ENCODE measurements at regions not wholly inside any gene's neighbourhood (a gene's known extent, or its start where the extent isn't known, plus 50 kb on each side); places are given as distances from the start of the nearest gene placed in this dataset.

GRCh38 chr5:163718272-163718671, 212.9 kb downstream of the MAT2B start:
- Histone ChIP-seq H3K27ac (ENCODE audit: low read length in 2 of 2) (no peak overlapping the region), H2AFZ (ENCODE audit: insufficient read depth, low read depth, low read length, poor library complexity, severe bottlenecking) (no peak overlapping the region), H3K79me2 (ENCODE audit: control insufficient read depth, insufficient read depth, low read length) (no peaks in the 10 kb centered on the region), H3K9me3 (ENCODE audit: control extremely low read depth in 1 of 3, control insufficient read depth in 2 of 3, insufficient read depth in 1 of 3, low read length in 2 of 3) (no peaks in the 10 kb centered on the region), H3K4me3 (ENCODE audit: control extremely low read depth in 1 of 5, extremely low read depth in 1 of 5, insufficient read depth in 1 of 5, low read depth in 2 of 5, low read length in 4 of 5) (no peak overlapping the region), H3K27me3 (replicated peaks in 1 of 4; ENCODE audit: control extremely low read depth in 1 of 4, control insufficient read depth in 3 of 4, insufficient read depth in 4 of 4, low read length in 3 of 4) (no peaks in the 10 kb centered on the region), H4K20me1 (ENCODE audit: control insufficient read depth, insufficient read depth, low read length, poor library complexity, severe bottlenecking) (no peaks in the 10 kb centered on the region), H3K4me1 (ENCODE audit: control insufficient read depth in 2 of 2, insufficient read depth in 2 of 2, low read length in 2 of 2) (no peaks in the 10 kb centered on the region), H3K9ac (ENCODE audit: low read length) (no peak overlapping the region), H3K36me3 (replicated peaks in 1 of 2; ENCODE audit: control extremely low read depth in 1 of 2, control insufficient read depth in 1 of 2, extremely low read depth in 1 of 2, insufficient read depth in 2 of 2, low read length in 1 of 2) (no peaks in the 10 kb centered on the region), H3K4me2 (replicated peaks; ENCODE audit: low read depth, low read length, poor library complexity, severe bottlenecking) (no peak overlapping the region)
- H3K27ac Mint-ChIP-seq, result no peak overlapping the region
- CTCF ChIA-PET, result no interaction called here
- POLR2A ChIA-PET, result no interaction called here
- no peaks in the 10 kb centered on the region for H3K9me3 Mint-ChIP-seq (ENCODE audit: insufficient read depth)
- H3K4me1 Mint-ChIP-seq, result no peaks in the 10 kb centered on the region
- H3K27me3 Mint-ChIP-seq, result peaks cover 6% of the 10 kb centered on the region
- no peak overlapping the region for H3K4me3 Mint-ChIP-seq
- WGBS (ENCODE audit: insufficient coverage), result 66% methylated on average over 5 of the region's 5 CpGs
- intact Hi-C loops (cut with micrococcal nuclease), result no loop called here
- ATAC-seq (ENCODE audit: low read depth), result no peak
- TF ChIP-seq, protein P1, sequence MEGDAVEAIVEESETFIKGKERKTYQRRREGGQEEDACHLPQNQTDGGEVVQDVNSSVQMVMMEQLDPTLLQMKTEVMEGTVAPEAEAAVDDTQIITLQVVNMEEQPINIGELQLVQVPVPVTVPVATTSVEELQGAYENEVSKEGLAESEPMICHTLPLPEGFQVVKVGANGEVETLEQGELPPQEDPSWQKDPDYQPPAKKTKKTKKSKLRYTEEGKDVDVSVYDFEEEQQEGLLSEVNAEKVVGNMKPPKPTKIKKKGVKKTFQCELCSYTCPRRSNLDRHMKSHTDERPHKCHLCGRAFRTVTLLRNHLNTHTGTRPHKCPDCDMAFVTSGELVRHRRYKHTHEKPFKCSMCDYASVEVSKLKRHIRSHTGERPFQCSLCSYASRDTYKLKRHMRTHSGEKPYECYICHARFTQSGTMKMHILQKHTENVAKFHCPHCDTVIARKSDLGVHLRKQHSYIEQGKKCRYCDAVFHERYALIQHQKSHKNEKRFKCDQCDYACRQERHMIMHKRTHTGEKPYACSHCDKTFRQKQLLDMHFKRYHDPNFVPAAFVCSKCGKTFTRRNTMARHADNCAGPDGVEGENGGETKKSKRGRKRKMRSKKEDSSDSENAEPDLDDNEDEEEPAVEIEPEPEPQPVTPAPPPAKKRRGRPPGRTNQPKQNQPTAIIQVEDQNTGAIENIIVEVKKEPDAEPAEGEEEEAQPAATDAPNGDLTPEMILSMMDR (IDR thresholded peaks at IDR 0.05), result no peak
- no peak for TF ChIP-seq EZH2 (IDR thresholded peaks at IDR 0.05; ENCODE audit: borderline replicate concordance, insufficient read depth, low read depth, low read length, poor library complexity, severe bottlenecking)
- DNase-seq, result no peak

DNA sequence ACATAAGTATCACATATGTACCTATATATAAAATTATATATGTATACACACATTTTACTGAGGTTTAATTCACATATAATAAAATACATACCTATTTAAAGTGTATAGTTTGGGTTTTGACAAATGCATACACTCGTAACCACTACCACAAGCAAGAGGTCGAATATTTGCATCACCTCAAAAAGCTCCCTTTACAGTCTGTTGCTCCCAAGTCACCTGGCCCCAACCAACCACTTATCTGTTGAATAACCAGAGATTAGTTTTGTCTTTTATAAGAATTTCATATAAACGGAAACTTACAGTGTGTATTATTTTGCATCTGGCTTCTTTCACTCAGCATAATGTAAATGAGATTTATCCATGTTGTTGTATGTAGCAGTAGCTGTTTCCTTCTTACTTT, 218.9 kb downstream of the MAT2B start:
- Histone ChIP-seq H3K27ac (ENCODE audit: low read length in 2 of 2) (no peak overlapping the region), H4K20me1 (ENCODE audit: control insufficient read depth, insufficient read depth, low read length, poor library complexity, severe bottlenecking) (no peaks in the 10 kb centered on the region), H3K4me3 (ENCODE audit: control extremely low read depth in 1 of 5, extremely low read depth in 1 of 5, insufficient read depth in 1 of 5, low read depth in 2 of 5, low read length in 4 of 5) (peak overlapping the region in 1 of 5 experiments; percentile 12), H2AFZ (ENCODE audit: insufficient read depth, low read depth, low read length, poor library complexity, severe bottlenecking) (peak overlapping the region; percentile 43), H3K9me3 (ENCODE audit: control extremely low read depth in 1 of 3, control insufficient read depth in 2 of 3, insufficient read depth in 1 of 3, low read length in 2 of 3) (no peaks in the 10 kb centered on the region), H3K79me2 (ENCODE audit: control insufficient read depth, insufficient read depth, low read length) (no peaks in the 10 kb centered on the region), H3K4me2 (replicated peaks; ENCODE audit: low read depth, low read length, poor library complexity, severe bottlenecking) (peak overlapping the region; percentile 23), H3K27me3 (replicated peaks in 1 of 4; ENCODE audit: control extremely low read depth in 1 of 4, control insufficient read depth in 3 of 4, insufficient read depth in 4 of 4, low read length in 3 of 4) (no peaks in the 10 kb centered on the region), H3K36me3 (replicated peaks in 1 of 2; ENCODE audit: control extremely low read depth in 1 of 2, control insufficient read depth in 1 of 2, extremely low read depth in 1 of 2, insufficient read depth in 2 of 2, low read length in 1 of 2) (no peaks in the 10 kb centered on the region), H3K4me1 (ENCODE audit: control insufficient read depth in 2 of 2, insufficient read depth in 2 of 2, low read length in 2 of 2) (peaks cover 8 to 16% of the 10 kb centered on the region in 2 donors), H3K9ac (ENCODE audit: low read length) (no peak overlapping the region)
- H3K27me3 Mint-ChIP-seq, result no peaks in the 10 kb centered on the region
- H3K27ac Mint-ChIP-seq, result no peak overlapping the region
- POLR2A ChIA-PET, result no interaction called here
- CTCF ChIA-PET, result no interaction called here
- DNase-seq (peak; percentile 5), ATAC-seq (ENCODE audit: low read depth) (no peak)
- no CpG with 5 or more reads among the region's 3 CpGs for WGBS (ENCODE audit: insufficient coverage)
- peaks cover 30% of the 10 kb centered on the region for H3K4me1 Mint-ChIP-seq
- intact Hi-C loops (cut with micrococcal nuclease), result loop anchor here (2.0 kb wide), 1 partner anchor 66 kb away; no protein-coding TSS in a partner anchor
- no peaks in the 10 kb centered on the region for H3K9me3 Mint-ChIP-seq (ENCODE audit: insufficient read depth)
- TF ChIP-seq, protein P1 (IDR thresholded peaks at IDR 0.05), result no peak
- no peak for TF ChIP-seq EZH2 (IDR thresholded peaks at IDR 0.05; ENCODE audit: borderline replicate concordance, insufficient read depth, low read depth, low read length, poor library complexity, severe bottlenecking)
- no peak overlapping the region for H3K4me3 Mint-ChIP-seq
